Stimulated activated CD8-positive, alpha-beta memory T cell treated with anti-CD3 and anti-CD28 coated beads, Interleukin-7, amount 100 ng/mL, for 24 hours (primary cell): ENCODE measurements at regions not wholly inside any gene's neighbourhood (a gene's known extent, or its start where the extent isn't known, plus 50 kb on each side); places are given as distances from the start of the nearest gene placed in this dataset.

Source experiments
- DNase-seq: peaks from one replicate; pipeline ENCODE4 v3.0.0-alpha.2; 2020; ENCODE audit warnings: low read depth

DNA sequence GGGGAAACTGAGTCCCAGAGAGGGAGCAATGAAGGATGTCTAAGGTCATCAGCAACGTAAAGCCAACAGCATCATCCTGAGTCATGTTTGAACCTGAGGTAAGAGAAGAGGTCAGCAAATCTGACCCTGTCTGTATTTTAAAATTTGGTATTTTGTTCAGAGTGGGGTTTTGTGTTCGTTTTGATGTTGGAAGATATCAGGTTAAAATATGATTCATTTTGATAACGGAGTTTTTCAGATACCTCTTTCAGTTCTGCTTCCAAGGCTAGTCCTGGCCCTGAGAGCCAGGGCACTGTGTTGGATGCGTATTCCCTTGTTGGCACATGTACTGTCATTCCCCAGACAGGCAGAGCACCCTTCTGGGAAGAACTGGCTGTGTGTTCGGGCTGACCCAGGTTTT, 291.0 kb downstream of the NSG2 start:
- no peak for DNase-seq

DNA sequence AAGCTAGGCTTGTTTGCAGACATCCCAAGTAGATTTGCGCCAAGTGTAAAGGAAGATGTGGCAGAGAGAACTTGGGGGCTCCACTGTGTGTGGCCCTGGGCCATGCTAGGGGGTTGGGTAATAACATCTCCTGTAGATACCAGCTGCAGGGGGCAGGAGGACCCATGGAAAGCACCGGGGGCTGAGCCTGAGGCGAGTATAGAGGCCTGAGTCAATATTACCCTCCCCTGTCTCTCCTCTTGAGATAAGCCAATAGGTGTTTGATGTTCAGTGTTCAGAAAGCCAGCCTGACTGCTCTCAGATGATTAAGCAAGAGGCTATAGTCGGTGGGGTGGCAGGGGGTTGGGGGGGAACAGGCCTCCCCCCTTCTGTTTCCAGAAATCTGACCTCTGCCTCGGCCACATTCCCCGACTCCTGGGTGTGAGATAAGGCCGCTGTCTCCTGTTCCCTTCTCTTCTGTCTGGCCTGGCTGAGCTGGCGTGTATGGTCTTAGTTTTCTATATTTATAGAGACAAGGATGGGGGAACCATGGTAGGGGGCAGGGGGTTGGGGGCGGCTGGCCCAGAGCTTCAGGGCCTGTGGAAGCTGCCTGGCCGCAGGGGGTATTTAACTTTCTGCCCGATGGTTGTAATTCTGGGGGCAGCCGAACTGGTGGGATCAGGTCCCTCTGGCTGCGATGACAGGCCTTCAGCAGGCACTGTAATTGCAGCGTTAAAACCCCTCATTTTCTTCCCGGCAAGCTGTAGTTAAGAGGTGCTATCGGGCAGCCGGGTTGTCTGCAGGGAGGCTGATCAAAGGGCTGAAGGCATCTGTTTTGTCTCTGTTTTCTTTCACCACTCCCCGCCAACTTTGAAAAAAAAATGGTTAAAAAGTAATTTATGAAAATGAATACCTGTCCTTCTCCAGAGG, 292.0 kb downstream of the NSG2 start:
- no peak for DNase-seq

DNA sequence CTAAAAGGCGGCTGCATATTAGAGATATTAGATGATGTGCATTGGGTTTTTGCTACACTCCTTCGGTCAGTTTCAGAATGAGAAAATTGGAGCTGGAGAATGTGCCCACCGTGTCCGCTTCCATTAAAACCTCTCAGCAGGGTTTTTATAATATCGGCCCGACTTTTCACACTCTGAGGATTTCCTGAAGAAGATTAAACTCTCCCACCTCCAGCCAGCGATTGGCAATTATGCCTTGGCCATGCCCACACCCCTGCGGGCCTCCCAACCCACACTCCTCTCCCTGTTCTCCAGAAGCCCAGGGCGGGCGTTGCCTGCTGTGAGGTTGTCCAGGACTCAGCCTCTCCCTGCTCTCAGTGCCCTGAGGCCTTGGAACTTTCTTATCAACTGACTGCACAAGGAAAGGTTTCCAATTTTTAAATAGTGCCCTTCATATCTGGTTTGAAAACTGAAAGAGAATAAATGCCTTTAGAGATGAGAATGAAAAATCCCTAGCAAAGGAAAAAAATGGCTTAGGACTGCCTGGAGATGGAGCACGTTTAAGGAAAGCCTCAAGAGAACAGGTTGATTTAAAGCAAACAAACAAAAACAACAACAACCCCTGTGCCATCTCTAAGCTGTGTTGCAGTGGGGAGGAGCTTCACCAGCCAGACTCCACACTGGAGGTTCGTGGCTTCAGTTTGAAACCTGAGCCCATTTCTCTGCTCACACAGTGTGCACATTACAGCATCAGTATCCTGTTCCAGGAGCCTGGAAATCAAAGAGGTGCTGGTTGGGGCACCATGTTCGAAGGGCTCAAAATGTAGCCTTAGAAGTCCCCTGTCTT, 292.9 kb downstream of the NSG2 start:
- no peak for DNase-seq

DNA sequence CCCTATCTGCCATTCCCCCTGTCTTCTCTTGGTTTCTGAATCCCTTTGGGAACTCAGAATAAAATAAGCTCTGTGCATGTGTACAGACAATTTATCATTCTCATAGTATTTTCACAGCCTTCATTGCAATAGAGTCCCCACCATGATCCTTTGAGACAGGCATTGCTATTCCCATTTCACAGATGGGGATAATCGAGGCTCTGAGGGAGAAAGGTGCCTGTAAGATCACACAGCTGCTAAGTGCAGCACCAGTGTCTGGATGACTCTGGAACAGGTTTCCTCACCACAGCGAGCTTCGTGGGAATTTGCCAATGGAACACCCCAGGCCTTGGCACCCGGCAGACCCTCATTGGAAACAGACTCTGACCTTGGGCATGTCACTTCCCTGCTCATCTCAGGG, 293.6 kb downstream of the NSG2 start:
- DNase-seq, result no peak

DNA sequence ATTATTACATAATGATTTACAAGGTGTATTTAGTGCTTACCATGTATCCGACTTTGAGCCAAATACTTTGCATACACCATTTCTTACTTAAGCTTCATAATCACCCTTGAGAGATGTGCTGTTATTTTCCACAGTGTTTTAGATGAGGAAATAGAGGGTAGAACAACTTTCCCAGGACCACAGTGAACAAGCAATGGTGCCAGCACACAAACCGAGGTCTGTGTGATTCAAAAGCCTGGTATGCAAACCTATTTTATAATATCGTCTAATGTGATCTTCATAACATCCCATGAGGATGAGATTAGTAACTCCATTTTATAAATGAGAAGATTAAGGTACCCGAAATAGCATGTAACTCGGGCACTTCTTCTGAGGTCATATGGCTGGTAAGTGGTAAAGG, 294.7 kb downstream of the NSG2 start:
- DNase-seq, result no peak

- no peak for DNase-seq
Measured at GRCh38 chr5:174342696-174343095, 297.2 kb downstream of the NSG2 start.

DNA sequence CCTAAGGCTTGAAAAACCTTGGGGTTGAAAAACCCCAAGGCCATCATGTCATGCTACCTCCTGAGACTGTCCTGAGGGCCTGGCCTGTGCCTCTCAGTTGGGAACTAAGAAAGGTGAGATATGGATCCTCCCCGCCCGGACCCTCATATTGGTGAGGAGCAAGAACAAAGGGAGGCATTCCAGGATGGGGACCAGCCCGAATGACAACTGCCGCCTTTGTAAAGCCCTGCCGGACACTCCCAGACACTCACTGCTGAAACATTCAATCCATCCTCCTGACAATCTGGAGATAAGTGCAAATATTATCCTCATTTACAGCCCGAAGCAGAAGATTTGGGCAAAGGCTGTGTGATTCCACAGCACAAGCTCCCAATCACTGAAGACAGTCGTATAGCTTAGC, 298.3 kb downstream of the NSG2 start:
- no peak for DNase-seq

DNA sequence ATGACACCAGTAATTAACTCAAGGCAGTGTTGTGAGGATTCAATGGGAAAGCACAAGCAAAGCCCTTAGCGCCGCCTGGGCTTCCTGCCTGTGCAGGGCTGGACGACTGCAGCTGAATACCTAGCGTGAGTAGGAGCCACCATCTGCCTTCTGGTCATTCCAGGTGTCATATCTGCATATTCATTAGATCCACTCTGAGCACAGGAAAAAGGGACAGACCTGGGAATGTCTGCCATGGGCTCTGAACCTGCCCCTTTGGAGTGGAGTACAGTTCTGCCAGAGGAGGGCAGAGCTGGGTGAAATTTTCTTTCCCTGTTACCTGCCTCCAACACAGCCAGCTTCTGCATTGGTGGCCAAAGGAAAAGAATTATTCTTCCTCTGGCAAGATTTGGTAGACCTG, 298.8 kb downstream of the NSG2 start:
- DNase-seq, result no peak

DNA sequence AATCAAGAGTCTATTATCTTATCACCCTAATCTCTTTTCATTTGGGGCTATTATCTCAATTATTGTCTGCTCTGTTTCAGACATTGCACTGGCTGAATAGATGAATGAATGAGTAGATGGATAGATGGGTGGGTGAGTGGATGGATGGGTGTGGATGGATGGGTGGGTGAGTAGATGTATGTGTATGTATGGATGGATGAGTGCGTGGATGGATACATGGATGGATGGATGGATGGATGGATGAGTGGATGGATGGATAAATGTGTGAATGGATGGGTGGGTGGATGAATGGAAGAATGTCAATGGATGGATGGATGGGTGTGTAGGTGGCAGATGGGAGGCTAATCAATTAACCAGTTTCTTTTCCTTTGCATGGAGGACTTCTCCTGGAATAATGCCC, 301.7 kb downstream of the NSG2 start:
- DNase-seq, result no peak

- no peak for DNase-seq
Measured at GRCh38 chr5:174348311-174348981, 302.9 kb downstream of the NSG2 start.

DNA sequence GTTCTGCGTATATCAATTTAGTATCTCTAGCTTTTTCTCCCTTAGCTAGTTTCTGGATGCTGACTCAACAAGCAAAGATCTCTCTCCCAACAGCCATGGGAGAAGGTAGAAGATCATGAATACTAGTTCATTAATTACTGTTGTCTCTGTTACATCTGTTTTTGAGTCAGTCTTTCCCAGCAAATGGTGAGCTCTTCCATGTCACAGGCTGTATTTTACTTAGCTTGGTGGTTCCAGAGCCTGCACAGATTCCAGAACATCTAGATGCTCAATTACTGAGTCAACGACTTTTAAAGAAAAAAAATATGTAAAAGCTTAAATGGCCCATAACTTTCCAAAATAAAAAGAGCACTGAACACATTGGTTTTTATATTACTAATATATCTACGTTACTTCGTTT, 307.2 kb downstream of the NSG2 start:
- no peak for DNase-seq

DNA sequence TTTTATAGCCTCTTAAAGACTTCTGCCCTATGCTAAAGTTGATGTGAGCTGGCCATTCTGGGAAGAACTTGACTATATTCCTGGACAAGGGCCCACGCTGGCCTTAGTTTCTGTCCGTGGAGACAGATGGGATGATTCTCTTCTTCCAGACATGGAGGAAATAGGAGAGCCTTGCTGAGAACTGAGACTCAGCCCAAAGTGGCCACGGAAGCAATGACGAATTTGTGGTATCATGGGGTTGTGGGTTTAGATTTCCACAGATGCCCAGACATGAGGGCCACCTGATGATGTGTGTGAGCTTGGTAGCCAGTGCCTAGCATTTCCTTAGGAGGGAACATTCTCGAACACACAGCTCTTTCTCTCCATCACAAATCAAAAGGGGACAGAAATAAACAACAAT, 309.1 kb downstream of the NSG2 start:
- DNase-seq, result no peak

DNA sequence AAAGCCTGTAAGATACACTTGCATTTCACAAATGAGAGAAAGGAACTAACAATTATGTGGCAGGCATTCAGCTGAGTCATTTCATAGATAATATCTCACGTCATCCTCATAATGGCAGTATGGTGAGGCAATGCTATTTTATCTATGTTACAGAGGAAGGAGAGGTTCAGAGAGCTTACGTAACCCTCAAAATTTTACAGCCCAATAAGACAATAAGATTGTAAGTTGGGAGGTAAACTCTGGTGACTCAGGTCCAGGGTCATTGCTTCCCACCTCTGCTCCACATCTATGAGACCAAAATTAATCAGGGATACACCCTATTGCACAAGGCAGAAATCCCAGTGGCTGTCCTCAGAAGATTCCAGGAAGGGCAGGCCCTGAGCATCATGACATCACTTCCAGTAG, 309.7 kb downstream of the NSG2 start:
- no peak for DNase-seq

- DNase-seq, result no peak
Measured at GRCh38 chr5:174355995-174356394, 310.5 kb downstream of the NSG2 start.

DNA sequence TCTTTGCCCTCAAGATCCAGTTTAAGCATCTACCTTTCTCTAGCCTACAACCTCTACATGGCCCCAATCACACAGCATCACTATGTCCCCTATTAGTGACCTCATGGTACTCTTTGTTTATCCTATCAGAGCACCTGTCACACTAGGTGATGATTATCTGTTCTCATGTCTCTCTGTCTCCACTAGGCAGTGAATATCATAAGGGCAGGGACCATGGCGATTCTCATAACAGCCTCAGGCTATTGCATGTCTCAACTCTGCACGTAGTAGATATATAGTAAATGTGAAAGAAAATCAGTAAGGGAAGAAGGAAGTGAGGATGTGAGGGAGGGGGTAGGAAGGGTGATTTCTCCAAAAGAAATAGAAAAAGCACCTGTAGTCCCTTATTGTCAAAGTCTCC, 311.0 kb downstream of the NSG2 start:
- no peak for DNase-seq

- DNase-seq, result no peak
Measured at GRCh38 chr5:174358276-174358675, 312.8 kb downstream of the NSG2 start.

- no peak for DNase-seq
Measured at GRCh38 chr5:174359071-174359470, 313.6 kb downstream of the NSG2 start.

GRCh38 chr5:174362514-174362913, 317.0 kb downstream of the NSG2 start:
- DNase-seq, result no peak

- DNase-seq, result no peak
Measured at GRCh38 chr5:174363934-174364333, 318.4 kb downstream of the NSG2 start.

GRCh38 chr5:174364676-174365075, 319.2 kb downstream of the NSG2 start:
- DNase-seq, result no peak

DNA sequence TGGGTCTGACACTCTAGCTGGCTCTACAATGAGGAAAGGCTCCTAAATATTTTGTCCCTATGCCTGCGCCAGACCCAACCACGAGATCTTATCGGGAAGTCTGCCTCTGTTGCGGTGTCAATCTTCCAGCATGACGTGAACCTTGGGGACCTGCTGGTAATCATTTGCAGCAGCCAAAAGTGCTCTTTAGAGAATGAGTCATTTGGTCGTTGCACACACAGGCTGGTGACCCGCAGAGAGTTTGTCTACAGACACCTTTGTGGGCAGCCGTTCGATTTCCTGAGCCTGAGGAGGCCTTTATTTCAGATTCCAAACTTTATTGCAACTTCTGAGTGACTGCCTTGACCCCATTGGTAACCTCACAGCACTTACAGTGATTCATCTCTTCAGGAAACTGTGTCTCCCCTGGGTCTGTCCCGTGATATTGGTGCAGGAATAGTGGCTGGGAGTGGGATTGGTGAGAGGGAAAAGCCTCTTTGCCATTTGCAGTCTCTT, 326.1 kb downstream of the NSG2 start:
- no peak for DNase-seq

DNA sequence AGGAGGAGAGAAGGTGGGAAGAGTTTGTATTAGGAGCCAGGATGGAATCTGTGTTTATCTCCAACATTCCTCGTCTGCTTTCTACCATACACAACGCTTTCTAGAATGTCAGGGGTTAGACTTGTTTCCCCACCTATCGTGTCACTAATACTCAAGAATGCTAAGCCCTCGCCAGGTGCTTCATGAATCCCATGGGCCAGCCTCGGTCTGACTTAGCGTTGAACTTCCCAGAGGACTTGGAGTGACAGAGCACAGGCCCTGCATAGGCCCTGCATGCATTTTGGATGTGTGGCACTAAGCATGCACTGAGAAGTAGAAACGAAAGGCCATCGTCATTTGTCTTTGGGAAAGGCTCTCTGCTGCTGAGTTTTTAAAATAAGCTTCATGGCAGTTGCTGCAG, 328.7 kb downstream of the NSG2 start:
- no peak for DNase-seq

DNA sequence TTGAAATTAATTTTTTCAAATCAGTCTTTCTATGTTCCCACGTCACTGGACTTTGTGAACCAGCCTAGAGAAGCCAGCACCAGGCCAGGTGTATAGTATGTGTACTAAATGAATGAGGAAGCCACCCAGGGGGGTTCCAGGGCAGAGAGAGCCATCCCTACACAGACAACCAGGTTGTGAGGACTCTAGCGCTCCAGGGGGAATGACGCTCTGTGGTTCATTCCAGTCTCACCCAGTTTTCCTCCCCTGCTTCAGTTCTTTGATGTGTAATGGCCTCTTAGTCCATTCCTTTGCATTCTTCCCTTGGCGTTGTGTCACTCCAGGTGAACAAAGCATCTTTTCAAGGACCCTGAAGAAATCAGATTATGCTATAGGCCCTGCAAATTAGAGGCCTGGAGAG, 330.6 kb downstream of the NSG2 start:
- no peak for DNase-seq
